ENCODE measurements at regions not wholly inside any gene's neighbourhood (a gene's known extent, or its start where the extent isn't known, plus 50 kb on each side); places are given as distances from the start of the nearest gene placed in this dataset.

DNA sequence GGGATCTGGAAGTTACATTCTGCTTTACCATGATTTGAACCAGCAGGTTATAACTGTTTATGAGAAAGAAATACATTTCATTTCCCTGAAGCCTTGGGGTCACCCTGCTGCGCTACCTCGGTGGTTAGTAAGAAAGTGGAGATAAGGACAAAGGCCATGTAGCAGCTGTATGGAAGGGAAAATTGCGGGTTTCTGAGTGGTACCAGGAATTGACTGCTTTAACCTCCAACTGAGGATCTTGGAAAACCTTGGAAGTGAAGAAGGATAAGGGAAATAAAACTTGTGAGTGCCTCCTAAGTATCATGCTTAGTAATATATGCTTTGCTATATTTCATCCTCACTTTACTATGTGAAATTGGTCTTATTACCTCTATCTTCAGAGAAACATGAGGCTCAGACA is 76.1 kb upstream of the GAP43 start:
- DNase-seq: no peak

DNA sequence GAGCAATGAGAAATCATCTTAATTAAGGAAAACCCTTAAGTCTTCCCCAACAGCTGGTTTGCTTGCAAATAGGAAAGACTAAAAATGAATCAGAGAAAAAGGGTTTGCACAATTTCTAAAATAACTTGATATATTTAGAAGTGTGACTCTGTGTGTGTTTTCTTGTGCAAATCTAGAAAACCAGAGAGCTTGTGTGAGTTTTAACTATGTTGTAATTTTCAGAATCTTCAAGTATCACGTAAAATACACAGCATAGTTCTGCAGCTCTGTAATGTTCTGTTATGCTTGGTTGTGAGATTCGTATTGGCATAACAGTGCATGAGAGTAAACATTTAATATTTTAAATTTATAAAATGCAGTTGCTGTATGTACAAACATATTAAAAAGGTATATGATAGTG is 74.7 kb upstream of the GAP43 start:
- no peak for DNase-seq

DNA sequence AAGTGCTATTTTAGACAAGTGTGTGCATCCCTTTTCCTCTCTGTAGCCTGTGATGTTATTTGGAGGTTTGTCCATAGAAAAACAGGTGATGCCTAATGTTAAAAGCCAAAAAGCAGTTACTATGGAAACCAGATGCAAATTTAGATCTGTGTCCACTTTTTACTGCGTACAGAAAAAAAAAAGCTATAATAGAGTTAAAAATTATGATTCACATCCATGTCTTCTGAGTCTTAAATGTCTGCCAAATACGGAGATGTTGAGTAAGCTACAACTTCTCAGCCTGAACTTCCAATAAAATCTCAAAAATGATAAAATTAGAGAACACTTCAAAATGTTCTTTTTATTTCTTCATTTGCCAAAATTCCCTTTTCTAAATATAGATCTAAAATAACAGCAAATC is 74.2 kb upstream of the GAP43 start:
- no peak for DNase-seq

DNA sequence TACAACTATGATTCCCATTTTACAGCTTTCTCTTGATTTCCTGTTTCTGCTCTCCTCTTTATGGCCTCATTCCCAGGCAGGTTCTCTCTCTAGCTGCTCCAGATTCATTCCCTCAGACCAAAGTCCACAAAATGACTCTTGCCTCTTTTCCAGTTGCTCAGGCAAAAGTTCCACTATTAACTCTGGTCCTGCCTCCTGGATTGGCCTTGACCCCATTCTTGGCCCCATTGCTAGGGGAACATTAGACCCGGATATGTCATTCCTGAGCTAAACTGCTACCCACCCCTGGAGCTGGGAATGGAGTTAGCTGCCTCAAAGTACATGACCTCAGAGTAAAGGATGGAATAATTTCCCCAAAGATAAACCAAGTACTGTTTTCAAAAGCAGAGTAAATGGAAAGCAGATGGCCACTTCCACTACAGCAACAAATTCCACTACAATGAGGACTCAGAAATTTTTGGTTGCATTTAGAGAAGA is 73.0 kb upstream of the GAP43 start:
- no peak for DNase-seq

DNA sequence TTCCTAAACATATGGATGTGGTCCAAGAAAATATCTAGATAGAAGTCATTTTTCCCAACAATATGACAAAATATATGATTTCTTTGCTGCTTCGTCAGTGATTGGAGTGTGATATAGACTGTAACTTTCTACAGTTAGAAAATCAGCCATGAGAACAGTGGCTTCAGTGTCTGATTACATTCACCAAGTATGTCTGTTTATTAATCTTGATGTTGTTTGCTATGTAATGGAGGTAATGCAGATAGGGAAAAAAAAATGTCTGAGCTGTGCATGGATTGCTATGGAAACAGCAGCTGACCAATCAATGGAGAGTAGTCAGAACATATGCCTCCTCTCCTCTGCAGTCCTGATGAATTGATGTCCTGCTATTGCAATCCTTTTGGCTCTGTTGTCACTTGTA is 72.3 kb upstream of the GAP43 start:
- no peak for DNase-seq

DNA sequence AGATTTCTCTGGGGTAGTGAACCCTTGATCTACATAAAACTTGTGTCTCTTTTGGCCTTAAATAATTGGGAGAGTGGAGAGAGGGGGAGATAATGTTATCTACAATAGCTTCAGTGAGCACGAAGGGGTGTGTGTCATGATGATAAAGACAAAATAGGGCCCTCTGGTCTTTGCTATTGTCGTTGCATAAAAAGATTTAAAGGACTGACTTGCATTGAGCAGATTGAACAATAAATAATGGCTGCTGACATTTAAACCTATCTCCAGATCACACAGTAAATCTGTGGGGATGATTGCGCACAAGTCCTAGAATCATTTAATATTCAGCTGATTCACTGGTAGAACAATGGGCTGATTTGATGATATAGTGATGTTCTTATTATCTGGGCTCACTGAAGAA is 71.3 kb upstream of the GAP43 start:
- no peak for DNase-seq

DNA sequence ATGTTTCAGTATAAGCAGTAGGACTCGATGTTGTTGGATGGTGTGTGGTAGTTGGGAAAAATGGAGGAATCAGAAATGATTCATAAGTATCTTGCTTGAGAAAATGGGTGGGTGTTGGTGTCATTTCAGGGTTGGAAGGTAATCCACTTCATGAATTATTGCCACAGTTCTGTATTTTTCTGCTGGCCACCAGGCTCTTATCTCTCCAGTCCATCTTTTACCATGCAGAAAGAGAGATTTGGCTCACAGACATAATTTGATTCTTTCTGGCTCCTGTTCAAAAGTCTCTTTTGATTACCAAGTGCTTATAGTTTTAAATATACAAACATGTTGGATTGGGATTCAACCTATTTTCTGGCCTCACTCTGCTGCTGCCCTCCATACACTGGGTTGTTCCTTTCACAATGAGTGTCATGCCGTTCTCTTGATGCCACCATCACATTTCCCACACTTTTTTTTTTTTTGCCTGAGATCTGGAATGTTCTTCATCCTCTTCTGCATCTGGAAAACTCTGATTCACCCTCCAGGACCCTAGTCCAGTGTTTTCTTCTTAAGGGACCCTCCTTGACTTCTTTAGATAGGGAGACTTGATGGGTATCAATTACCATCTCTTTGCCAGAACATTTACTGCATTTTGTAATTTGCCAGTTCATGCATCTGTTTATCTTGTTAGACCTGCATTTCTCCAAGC is 69.4 kb upstream of the GAP43 start:
- DNase-seq: no peak

DNA sequence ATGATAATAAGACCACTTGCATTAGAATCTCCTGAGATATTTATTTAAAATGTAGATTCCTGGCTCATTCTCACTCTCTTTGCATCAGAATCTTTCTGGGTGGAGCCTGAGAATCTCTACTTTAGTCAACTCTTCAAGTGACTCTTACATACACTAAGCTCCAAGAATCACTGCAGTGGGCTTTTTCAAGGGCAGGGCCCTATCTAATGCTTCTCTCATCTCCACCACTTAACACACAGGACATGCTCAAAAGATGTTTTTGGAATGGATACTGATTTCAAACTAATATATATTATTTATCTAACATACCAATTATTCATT is 68.9 kb upstream of the GAP43 start:
- no peak for DNase-seq

DNA sequence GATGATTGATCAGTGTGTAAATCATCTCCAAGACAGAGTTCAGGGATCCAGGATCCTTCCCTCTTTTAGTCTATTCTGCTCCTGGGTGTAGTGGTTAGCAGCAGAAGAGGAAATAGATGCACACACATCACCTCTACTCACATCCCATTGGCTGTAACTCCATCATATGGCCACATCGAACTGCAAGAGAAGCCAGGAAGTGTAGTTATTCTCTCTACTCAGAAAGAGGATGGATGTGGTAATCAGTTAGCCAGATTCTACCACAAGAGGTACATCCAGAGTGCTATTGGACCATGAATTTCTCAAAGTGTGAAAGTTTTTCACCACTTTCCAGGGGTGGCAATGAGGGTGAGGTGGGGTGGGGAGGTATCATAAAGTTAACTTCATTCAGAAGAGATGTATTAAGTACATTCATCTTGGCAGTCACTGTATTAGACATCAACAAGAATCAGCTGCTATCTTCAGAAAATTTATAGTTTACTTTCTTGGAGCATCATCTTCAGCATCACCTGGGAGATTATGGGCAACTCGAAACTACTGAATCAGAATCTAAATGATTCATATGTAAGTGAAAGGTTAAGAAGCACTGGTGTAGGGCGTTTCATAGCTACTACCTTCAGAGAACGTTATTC is 60.6 kb upstream of the GAP43 start:
- DNase-seq: no peak

DNA sequence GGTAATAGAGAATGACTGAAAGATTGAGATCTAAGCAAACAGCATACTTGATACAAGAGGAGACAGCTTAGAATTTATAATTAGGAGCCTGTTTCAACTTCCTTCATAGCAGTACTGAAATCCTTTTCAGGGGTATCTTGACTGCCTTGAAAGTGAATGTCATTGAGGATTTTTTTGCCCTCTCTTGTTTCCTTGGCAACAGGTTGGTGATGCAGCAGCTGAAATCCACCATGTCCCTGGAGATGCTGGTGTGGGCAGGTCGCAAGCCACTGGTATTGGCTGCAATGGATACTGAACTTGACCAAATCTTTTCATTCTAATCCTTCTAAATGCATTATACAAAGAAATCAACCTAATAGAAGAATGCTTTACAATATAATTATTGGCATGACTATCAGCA is 59.3 kb upstream of the GAP43 start:
- no peak for DNase-seq

DNA sequence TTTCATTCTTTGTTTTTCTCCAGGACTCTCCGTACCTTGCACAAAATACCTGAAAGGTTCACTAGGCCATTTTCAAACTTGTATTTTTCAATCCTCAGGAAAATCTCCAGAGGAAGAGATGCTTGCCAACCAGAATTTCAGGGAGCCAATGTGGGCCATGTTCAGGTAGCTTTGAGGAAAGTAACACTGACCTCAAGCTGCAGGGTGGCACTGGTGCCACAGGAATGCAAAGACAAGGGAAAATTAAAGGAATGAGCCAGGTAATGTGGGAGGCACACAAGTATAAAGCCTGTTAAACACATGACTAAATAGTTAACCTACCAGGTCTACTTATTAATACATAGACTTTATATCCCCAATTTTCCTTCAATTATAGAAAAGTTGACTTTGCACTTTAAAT is 51.9 kb upstream of the GAP43 start:
- DNase-seq: no peak
